HG02970 (cell line): ENCODE measurements at regions not wholly inside any gene's neighbourhood (a gene's known extent, or its start where the extent isn't known, plus 50 kb on each side); places are given as distances from the start of the nearest gene placed in this dataset.
"Not testable (repeated sequence)": the region's sequence is repeated elsewhere in the genome, so short reads cannot be mapped to it uniquely, and the experiment has no call there.

Experiments
- ATAC-seq: cut with Tn5 transposase; IDR thresholded peaks from one replicate; pipeline ENCODE4 v1.9.1; 2021; ENCODE audit warnings: mild to moderate bottlenecking, moderate library complexity, moderate number of reproducible peaks; ENCODE audit not compliant: unreplicated experiment, low FRiP score

DNA sequence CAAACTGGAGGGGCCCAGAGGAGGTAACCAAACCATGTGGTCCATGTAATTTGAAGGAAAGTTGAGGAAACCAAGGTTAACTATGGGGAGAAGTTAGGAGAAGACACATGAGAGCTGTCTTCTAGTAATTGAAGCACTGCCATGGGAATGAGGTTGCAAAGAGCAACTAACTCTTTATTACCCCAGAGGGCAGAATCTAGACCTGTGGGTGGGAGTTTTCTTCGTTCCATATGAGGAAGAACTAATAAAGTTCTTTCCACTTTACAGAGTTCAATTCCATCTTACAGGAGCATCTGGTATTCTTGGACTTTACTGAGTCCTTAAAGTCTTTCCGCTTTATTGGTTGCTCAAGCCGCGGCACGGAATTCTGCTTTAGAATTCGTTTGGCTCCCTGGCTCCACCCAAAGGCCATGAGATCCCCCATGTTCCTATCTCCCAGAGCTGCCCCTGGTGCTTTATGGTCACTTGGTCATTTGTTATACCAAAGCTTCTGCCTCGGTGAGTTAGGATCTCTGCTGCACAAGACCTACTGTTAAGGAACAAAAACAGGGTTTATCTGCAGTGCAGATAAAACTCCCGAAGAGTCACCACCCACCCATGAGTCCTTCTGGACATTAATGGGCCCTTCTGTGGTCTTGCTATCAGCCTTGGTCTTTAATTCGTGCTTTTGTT, 89.5 kb upstream of the UMPS start:
- no peak for ATAC-seq

DNA sequence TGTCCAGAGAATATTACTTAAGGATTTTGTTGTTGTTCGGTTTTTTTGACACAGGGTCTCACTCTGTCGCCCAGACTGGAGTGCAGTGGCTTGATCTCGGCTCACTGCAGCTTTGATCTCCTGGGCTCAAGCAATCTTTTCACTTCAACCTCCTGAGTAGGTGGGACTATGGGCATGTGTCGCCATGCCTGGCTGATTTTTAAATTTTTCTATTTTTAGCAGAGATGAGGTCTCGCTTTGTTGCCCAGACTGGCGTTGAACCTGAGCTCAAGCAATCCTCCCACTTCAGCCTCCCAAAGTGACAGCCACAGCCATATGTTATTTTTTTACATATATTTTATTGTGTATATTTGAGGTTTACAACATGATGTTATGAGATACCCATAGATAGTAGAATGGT, 86.8 kb upstream of the UMPS start:
- no peak for ATAC-seq

DNA sequence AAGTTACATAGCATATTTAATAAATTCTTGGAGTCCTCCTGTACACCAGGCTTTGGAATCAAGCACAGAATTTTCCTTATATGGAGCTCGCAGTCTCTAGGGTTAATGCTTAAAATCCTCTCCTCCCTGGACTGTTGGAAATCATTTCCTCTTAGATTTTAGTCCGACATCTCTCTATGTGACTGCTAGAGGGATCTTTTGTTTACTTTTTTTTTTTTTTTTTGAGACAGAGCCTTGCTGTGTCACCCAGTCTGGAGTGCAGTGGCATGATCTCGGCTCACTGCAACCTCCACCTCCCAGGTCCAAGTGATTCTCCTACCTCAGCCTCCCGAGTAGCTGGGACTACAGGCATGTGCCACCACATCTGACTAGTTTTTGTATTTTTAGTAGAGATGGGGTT, 84.1 kb upstream of the UMPS start:
- not testable (repeated sequence) for ATAC-seq

DNA sequence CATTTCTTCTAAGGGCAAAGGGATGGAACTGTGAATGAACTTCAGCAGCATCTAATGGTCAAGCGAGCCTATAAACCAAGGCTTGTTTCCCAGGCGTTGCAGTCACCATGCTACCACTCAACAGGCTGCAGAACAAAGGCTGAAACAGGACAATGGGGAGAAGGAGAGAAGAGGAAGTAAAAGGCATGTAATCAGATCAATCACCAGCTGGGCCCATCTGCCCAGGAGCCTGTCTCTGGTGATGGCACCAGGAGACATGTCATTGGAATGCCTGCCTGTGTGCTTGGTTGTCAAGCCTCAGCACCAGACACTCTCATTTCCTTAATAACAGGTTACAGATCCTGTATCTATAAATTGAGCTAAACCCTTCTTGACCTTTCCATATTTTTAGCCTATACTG, 81.7 kb upstream of the UMPS start:
- no peak for ATAC-seq

DNA sequence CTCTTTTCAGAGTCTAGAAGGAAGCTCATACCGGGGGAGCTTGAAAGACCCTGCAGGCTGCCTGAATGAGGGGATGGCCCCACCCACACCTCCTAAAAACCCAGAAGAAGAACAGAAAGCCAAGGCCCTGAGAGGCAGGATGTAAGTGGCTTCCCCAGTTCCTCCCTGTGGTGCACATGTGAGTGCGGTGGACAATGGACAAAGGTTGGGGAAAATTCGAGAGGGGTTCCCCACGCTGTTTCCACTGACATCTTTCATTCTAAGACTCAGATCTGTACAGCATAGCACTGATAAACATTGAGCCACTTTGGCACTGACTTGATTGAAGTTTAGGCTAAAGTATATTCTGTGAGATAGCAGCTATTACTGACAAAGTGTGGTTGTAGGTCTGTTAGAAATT, 79.5 kb upstream of the UMPS start:
- no peak for ATAC-seq

DNA sequence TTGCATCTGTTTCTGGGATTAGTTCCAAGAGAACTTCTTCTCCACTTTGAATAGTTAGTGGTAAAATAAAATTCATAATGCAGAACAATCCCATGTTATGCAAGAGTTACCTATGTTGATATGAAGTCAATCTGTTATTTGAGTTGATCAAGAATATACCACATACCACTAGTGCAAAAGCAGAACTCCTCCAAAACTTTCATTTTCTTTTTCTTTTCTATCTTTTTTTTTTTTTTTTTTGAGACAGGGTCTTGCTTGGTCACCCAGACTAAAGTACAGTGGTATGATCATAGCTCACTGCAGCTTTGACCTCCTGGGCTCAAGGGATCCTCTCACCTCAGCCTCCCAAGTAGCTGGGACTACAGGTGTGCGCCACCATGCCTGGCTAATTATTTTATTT, 78.8 kb upstream of the UMPS start:
- not testable (repeated sequence) for ATAC-seq

DNA sequence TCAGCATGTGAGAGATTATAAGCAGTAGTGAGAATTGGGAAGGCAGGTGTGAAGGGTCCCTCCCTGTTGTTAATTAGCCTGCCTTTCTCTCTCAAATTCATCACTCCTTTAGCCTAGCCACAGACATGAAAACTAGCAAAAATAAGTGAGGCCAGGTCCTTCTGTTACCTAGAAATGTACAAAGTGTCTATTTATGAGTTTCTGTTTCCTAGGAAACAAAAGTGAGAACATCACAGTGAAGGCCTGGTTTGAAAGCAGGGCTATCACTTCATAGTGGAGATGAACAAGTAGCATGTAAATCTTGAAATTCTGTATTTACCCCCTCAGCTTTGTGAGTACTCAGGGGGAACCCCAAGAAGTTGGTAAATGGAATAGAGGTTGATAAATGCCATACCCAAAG, 78.2 kb upstream of the UMPS start:
- no peak for ATAC-seq

DNA sequence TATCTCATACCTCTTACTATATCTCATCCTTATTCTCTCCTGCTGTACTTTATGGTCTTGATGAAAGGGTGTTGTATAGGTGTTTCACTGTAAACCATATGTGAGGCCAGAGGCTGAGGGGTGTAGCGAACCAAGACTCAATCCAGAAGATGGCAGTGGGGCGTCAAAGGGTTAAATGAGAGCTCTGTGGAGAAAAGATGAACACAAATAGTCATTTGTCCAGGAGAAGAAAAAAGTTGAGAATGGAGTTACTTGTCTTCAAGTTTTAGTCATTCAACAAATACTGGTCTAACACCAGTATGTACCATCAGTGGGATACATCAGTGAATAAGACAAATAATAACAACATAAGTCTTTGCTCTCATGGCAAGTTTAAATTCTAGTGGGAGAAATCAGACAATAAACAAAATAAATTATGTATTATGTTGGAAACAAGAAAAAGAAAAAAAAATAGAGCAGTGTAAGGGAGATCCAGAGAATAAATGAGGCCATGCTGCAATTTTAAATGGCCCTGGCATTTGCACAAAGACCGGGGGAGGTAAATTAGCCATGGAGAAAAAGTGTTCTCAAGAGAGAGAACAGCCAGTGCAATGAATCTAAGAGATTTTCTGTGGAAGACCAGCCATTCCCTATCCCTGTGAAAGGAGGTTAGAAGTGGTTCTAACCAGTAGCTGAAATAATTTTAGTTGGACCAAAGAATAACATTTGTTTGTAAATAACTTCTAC, 77.0 kb upstream of the UMPS start:
- ATAC-seq: no peak

DNA sequence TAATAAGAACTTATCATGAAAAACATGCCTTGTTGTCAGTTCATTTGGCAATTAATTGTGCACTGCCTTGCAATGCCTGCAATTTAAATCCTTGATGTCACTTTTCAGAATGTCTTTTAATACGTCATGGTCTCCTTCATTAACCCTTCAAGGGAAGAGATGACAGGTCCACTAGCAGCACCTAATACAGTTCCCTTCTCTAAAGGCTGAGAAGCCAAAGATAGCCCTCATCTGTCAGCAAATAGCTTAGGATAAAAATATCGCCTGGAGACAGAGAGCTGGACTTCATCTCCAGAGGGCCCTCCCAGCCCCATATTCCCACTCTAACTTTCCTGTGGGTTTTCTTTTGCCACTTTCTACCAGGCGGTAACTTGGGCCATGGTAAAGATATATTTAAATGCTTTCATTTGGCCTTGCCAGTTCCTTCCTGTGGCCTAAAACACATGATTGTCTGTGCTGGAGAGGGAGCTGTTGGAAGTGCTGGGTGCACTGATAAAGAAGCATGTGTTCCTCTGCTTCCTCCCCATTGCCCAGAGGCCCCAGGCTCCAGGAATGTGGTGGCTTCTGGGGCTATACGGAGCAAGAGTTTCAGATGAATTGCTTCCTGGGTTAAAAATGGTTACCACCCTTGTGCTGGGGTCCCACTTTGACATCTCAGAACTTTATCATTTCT, 76.3 kb upstream of the UMPS start:
- ATAC-seq: no peak

DNA sequence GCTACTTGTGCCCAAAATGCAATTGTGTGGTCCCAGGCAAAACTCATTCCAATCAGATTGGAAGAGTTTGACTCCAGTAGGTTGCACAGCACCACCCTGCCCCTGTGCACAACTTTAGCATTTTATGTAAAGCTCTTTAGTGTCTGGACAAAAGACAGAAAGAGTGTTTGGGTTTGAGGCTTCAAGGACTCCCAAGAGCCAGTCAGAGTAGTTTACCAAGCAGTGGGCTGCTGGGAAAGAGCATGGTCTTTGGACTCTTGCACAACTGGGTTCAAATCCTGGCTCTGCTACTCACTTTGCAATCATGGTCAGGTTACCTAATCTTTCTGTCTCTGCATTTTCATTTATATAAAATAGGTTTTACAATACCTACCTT, 75.8 kb upstream of the UMPS start:
- no peak for ATAC-seq

DNA sequence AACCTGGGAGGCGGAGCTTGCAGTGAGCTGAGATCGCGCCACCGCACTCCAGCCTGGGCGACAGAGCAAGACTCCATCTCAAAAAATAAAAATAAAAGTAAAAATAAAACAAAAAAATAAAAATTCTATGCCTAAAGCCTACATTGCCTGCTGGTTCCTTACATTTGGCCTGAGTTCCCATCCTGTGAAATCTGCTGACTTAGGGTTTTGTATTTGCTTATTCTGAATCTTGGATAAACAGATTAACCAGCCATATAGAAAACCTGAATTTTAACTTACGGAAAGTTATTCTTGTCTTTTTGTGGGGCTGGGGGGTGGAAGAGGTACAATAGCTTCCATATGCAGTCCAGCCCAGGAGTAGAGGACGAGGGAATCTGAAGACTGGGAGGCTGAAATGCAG, 73.7 kb upstream of the UMPS start:
- ATAC-seq: no peak

DNA sequence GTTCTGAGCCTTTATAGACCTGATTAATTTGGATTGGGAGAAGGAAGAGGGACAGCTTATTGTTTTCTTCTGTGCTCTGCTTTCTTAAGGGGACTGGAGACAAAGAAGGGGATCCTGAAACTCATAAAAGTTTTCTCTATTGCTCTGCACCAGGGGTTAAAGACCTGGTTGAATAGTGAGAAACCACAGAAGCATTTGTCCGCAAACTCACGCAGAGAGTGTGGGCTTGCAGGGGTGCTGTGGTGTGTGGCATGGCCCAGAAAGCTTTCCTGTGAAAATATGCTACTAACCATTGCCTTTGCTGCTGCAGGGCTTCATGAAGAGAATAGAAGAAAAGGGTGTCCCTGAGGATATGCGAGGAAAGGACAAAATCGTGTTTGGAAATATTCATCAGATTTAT, 73.1 kb upstream of the UMPS start:
- ATAC-seq: no peak

DNA sequence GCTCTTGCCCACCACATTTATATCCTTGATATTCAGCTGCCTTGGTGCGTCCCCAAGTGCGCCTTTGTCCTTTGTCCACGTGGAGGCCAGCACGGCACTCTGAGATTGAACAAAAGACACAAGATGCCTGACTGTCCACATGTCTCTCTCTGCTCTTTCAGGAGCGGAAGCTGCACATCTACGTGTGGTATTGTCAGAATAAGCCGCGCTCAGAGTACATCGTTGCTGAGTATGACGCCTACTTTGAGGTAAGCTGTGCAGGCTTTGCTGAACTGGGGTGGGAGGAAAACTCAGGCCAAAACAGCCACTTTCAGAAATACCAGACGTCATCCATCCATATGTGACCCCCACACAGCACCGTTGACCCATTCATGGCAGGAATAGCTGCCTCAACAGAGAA, 72.0 kb upstream of the UMPS start:
- no peak for ATAC-seq

DNA sequence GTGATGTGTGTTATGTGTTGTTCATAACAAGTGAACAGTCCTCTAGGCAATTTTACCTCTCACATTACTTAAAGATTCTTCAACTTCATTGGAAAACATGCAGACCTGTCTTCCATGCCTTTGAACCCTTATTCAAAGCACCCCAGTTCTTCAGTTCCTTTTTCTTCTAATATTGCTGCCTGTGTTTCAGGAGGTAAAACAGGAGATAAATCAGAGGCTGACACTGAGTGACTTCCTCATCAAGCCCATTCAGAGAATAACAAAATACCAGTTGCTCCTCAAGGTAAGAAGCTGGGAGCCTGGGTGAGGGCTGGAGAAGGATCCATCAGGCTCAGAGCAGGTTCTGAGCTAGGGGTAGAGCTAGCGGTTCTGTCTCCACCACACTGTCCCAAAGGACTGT, 71.1 kb upstream of the UMPS start:
- no peak for ATAC-seq

DNA sequence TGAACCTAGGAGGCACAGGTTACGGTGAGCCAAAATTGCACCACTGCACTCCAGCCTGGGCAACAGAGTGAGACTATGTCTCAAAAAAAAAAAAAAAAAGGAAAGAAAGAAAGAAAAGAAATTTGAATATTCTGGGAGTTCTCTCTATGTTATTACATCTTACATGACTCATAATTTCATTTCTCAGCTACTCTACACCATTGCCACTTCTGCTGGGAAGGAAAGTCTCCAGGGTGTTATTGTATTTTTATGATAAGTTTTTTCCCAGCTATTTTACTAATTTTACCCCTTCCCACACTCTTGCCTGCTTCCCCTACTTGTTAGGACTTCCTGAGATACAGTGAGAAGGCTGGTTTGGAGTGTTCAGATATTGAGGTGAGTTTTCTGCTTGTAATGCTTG, 69.7 kb upstream of the UMPS start:
- ATAC-seq: no peak

DNA sequence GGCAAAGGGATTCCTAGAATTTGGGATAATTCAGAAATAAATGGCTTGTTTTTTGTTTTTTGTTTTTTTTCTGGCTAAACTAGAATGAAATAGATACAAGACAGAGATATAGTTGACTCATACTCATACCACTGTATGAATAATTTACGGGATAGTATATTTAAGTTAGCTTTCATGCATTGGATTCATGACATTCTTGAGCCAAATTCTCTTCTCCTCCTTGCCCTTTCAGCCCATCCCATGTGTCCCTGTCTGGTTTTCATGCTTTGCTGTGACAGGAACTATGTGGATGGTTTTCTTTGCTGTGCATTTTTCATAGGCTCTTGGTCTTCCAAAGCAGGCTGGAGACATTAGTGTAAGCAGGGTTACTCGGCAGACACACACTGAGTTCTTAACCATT, 66.6 kb upstream of the UMPS start:
- no peak for ATAC-seq

DNA sequence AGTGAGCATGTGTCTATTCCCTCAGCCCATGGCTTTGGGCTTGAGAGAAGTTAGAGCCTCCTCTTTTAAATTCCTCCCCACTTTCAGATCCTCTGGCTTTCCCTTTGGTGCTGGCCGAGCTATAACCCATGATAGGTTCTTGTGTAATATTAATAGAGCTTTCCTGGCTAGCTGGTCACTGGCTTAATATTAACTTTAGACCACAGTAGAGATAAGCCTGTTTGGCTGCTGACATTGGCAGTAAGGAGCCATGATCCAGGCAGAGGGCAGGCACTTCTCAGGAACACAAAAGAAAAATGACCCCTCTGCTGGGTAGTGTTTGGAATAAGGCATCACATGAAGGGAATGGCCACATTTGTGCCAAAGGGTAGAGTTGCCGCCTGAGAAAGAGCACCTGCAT, 65.4 kb upstream of the UMPS start:
- ATAC-seq: no peak

DNA sequence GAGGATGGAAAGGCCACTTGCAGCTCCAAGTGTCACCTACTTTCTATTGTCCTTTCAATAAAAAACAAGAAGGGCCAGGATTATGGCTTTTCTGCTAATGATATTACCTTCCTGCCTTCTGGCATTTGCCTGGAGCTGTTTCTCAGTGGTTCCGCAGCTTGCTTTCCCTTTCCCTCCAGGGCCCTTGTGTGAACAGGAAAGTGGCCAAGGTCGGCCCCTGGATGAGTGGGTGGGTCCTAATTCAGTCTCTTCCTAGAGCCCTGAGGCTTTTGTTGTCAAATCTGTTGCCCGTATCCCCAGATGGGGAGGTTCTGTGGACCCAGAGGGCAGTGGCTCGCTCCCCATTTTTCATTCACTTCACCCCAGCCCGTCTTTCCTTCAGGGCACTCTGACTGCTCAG, 64.2 kb upstream of the UMPS start:
- ATAC-seq: no peak

DNA sequence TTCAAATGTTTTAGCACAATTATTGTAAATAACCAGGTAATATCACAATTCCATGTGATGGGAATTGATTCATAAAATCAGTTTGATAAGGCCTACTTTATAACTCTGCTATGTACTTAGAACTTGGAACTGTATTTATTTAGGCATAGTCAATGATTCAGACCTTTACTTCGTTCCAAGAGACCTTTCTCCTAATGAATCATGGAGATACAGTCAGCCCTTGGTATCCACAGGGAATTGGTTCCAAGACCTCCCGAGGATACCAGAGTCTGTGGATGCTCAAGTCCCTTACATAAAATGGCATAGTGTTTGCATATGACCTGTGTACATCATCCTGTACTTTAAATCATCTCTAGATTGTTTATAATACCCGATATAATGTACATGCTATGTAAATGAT, 60.8 kb upstream of the UMPS start:
- ATAC-seq: no peak

DNA sequence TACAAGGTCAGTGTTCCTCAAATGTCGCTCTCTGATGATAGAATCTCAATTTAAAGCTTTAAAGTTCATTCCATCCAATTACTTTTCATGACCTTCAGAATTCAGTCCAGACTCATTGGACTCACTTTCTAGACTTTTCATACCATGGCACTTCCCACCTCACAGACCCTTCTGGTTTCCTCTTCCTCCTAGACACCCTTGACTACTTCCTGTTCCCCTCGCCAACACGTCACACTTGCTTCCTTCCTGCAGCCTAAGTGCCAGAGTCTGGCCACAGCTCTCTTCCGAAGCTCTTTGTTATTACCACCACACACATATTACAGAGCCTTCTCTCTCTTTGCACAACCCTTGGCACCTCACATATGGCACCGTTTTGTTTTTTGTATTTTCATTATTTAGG, 59.1 kb upstream of the UMPS start:
- ATAC-seq: no peak

DNA sequence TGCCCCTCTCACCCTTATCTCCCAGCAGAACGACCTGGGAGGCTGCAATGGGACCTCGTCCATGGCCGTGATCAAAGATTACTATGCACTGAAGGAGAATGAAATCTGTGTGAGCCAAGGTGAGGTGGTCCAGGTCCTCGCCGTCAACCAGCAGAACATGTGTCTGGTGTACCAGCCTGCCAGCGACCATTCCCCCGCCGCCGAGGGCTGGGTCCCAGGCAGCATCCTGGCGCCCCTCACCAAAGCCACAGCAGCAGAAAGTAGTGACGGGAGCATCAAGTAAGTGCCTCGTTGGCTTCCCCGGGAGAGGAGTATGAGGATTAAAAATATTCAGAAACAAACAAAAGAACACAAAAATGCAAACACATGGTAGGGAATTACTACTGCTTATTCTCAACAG, 55.9 kb upstream of the UMPS start:
- ATAC-seq: no peak

DNA sequence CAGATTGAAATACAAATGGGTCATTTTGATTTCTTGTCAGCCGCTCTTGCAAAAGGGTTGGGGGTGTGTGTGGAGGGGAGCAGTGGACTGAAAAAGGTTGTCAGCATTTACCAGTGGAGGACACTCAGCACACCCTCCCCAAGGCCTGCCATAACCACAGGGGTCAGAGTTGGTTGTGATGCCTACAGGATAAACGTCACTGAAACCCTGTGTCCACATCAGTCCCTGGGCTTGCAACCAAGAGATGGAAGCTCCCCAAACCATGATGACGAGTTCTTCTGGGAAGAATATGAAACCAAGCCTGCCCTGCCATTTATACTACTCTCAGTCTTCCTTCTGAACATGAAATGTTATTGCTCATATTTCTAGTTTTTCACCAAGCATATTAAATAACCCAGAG, 54.0 kb upstream of the UMPS start:
- ATAC-seq: no peak
